ENCODE measurements at regions not wholly inside any gene's neighbourhood (a gene's known extent, or its start where the extent isn't known, plus 50 kb on each side); places are given as distances from the start of the nearest gene placed in this dataset.

- intact Hi-C loops (cut with DNase I) = no loop called here
- Histone ChIP-seq H3K27me3 (replicated peaks; ENCODE audit: insufficient read depth) (no peaks in the 10 kb centered on the region), H3K27ac (no peak overlapping the region), H3K4me3 (no peak overlapping the region), H3K36me3 (no peaks in the 10 kb centered on the region), H3K4me1 (replicated peaks) (no peaks in the 10 kb centered on the region), H3K9me3 (no peaks in the 10 kb centered on the region)
- 92% methylated on average over 3 of the region's 3 CpGs for WGBS
- no peak for TF ChIP-seq CTCF (IDR thresholded peaks at IDR 0.05)
- TF ChIP-seq POLR2A (IDR thresholded peaks at IDR 0.05) = no peak
- TF ChIP-seq POLR2AphosphoS5 (IDR thresholded peaks at IDR 0.05) = no peak
- DNase-seq (ENCODE audit: low spot score) = no peak
These were observed 433.0 kb downstream of the KIF2B start for GRCh38 chr17:54255696-54256095.

GRCh38 chr17:54256401-54256929 is 433.7 kb downstream of the KIF2B start:
- 66% methylated on average over 4 of the region's 4 CpGs for WGBS
- Histone ChIP-seq H3K36me3 (no peaks in the 10 kb centered on the region), H3K9me3 (no peaks in the 10 kb centered on the region), H3K4me1 (replicated peaks) (no peaks in the 10 kb centered on the region), H3K27me3 (replicated peaks; ENCODE audit: insufficient read depth) (no peaks in the 10 kb centered on the region), H3K4me3 (no peak overlapping the region), H3K27ac (no peak overlapping the region)
- no peak for TF ChIP-seq POLR2A (IDR thresholded peaks at IDR 0.05)
- no peak for TF ChIP-seq POLR2AphosphoS5 (IDR thresholded peaks at IDR 0.05)
- TF ChIP-seq CTCF (IDR thresholded peaks at IDR 0.05) = no peak
- DNase-seq (ENCODE audit: low spot score) = no peak
- intact Hi-C loops (cut with DNase I) = no loop called here

- Histone ChIP-seq H3K27ac (no peak overlapping the region), H3K36me3 (no peaks in the 10 kb centered on the region), H3K4me3 (no peak overlapping the region), H3K27me3 (replicated peaks; ENCODE audit: insufficient read depth) (no peaks in the 10 kb centered on the region), H3K4me1 (replicated peaks) (no peaks in the 10 kb centered on the region), H3K9me3 (no peaks in the 10 kb centered on the region)
- 42% methylated on average over 2 of the region's 2 CpGs for WGBS
- intact Hi-C loops (cut with DNase I) = no loop called here
- no peak for DNase-seq (ENCODE audit: low spot score)
- no peak for TF ChIP-seq POLR2AphosphoS5 (IDR thresholded peaks at IDR 0.05)
- no peak for TF ChIP-seq POLR2A (IDR thresholded peaks at IDR 0.05)
- TF ChIP-seq CTCF (IDR thresholded peaks at IDR 0.05) = no peak
These were observed 434.7 kb downstream of the KIF2B start for GRCh38 chr17:54257440-54257839.

- no peak for DNase-seq (ENCODE audit: low spot score)
- H3K36me3 ChIP-seq = no peaks in the 10 kb centered on the region
These were observed 436.7 kb downstream of the KIF2B start for GRCh38 chr17:54259476-54259875.

More at GRCh38 chr17:54259476-54259875, 436.7 kb downstream of the KIF2B start:
- intact Hi-C loops (cut with DNase I) = no loop called here
- Histone ChIP-seq H3K4me1 (replicated peaks) (no peaks in the 10 kb centered on the region), H3K27me3 (replicated peaks; ENCODE audit: insufficient read depth) (no peaks in the 10 kb centered on the region), H3K27ac (no peak overlapping the region), H3K4me3 (no peak overlapping the region), H3K9me3 (no peaks in the 10 kb centered on the region)
- no peak for TF ChIP-seq POLR2A (IDR thresholded peaks at IDR 0.05)
- no peak for TF ChIP-seq POLR2AphosphoS5 (IDR thresholded peaks at IDR 0.05)
- TF ChIP-seq CTCF (IDR thresholded peaks at IDR 0.05) = no peak
- WGBS = 76% methylated on average over 4 of the region's 4 CpGs

All from prostate gland (tissue), 2 donors.